GF-D8 (cell line): ENCODE measurements at regions not wholly inside any gene's neighbourhood (a gene's known extent, or its start where the extent isn't known, plus 50 kb on each side); places are given as distances from the start of the nearest gene placed in this dataset.

Experiments
- DNase-seq: peaks from one replicate; lab custom pipeline; 2025; lab: John Stamatoyannopoulos, UW

GRCh38 chr9:84129529-84129928 lies 148.9 kb downstream of the RMI1 start:
- DNase-seq = no peak

- no peak for DNase-seq
Observed at GRCh38 chr9:84136119-84136868, 155.7 kb downstream of the RMI1 start.

GRCh38 chr9:84137968-84138367 lies 157.4 kb downstream of the RMI1 start:
- DNase-seq = no peak

GRCh38 chr9:84138541-84138940 lies 157.9 kb downstream of the RMI1 start:
- no peak for DNase-seq

GRCh38 chr9:84139296-84140070 lies 158.9 kb downstream of the RMI1 start:
- no peak for DNase-seq

GRCh38 chr9:84140535-84141101 lies 160.0 kb downstream of the RMI1 start:
- DNase-seq = no peak

- DNase-seq = no peak
Observed at GRCh38 chr9:84141741-84142370, 161.3 kb downstream of the RMI1 start.

- no peak for DNase-seq
Observed at GRCh38 chr9:84145031-84145430, 164.4 kb downstream of the RMI1 start.

GRCh38 chr9:84145780-84146179 lies 165.2 kb downstream of the RMI1 start:
- no peak for DNase-seq

GRCh38 chr9:84146893-84147710 lies 166.5 kb downstream of the RMI1 start:
- DNase-seq = no peak

GRCh38 chr9:84151236-84151635 lies 170.6 kb downstream of the RMI1 start:
- DNase-seq = no peak

GRCh38 chr9:84151640-84152039 lies 171.0 kb downstream of the RMI1 start:
- DNase-seq = no peak

GRCh38 chr9:84152204-84152603 lies 171.6 kb downstream of the RMI1 start:
- no peak for DNase-seq

- no peak for DNase-seq
Observed at GRCh38 chr9:84153885-84154284, 173.3 kb downstream of the RMI1 start.

GRCh38 chr9:84154320-84154719 lies 173.7 kb downstream of the RMI1 start:
- no peak for DNase-seq

GRCh38 chr9:84163052-84163650 lies 177.4 kb downstream of the SLC28A3 start:
- DNase-seq = no peak

- no peak for DNase-seq
Observed at GRCh38 chr9:84166891-84167290, 173.7 kb downstream of the SLC28A3 start.

- DNase-seq = no peak
Observed at GRCh38 chr9:84169240-84169639, 171.3 kb downstream of the SLC28A3 start.

GRCh38 chr9:84170521-84171141 lies 169.9 kb downstream of the SLC28A3 start:
- no peak for DNase-seq

- DNase-seq = no peak
Observed at GRCh38 chr9:84173961-84174360, 166.6 kb downstream of the SLC28A3 start.

GRCh38 chr9:84174486-84174885 lies 166.1 kb downstream of the SLC28A3 start:
- DNase-seq = no peak
